ENCODE measurements at regions not wholly inside any gene's neighbourhood (a gene's known extent, or its start where the extent isn't known, plus 50 kb on each side); places are given as distances from the start of the nearest gene placed in this dataset.
A peak's percentile ranks its signal among the peaks of the same experiment; 100 is the strongest.

DNA sequence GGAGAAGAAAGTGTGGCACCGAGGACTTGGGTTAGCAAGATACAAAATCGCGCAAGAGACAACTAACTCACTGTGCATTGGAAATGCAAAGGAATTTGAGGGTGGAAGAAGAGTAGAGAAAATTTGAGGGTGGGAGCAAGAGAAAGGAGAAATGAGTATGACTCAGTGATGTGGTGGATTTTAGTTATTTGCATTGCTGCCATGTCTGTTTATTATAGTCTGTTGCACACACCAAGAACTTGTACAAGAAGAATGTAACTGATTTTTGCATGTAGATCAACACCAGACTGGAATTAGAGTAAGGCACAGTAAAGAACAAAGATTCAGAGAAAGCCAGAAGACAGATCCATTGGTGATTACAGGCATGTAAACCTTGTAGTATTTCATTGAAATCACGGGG, 71.6 kb upstream of the SMIM36 start:
- no peak for DNase-seq (ENCODE audit: low spot score)

DNA sequence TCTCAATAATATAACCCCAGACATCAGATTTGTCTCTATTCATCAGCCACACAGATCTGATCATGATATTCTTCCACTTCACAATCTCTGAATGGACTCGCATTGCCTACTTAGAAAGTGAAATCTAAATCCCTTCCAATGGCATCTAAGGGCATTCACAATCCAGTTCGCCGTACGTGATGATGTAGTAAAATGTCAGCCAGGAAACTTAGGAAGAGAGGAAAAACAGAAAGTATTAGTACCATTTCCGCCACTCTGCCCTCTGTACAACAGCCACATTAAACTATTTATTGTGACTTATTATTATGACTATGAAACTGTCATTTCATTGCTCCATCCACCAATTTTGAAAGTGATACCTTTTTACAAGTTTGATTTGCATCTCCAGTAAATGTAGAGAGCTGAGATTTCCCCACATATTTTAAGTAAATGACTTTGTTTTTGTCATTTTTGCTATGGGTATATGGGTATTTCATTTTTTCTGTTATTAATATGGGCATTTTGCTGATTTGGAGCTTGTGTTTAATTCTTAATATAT, 69.4 kb upstream of the SMIM36 start:
- no peak for DNase-seq (ENCODE audit: low spot score)

DNA sequence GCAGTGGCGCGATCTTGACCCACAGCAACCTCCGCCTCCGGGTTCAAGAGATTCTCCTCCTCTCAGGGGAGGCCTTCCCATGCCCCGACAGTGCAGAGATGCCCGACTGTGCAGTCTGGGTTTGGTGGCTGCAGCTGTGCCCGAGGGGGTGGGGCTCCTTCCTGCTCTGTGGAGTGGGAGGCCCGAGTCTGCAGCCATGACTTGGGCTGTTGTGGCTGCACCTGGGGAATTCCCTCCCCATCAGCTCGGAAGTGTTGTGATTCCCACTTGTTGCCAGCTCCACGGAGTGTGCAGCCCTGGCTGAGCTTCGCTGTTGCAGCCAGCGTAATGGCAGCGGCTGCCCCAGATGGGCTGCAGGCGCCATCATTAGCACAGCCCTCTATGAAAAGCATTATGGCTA, 66.4 kb upstream of the SMIM36 start:
- no peak for DNase-seq (ENCODE audit: low spot score)

DNA sequence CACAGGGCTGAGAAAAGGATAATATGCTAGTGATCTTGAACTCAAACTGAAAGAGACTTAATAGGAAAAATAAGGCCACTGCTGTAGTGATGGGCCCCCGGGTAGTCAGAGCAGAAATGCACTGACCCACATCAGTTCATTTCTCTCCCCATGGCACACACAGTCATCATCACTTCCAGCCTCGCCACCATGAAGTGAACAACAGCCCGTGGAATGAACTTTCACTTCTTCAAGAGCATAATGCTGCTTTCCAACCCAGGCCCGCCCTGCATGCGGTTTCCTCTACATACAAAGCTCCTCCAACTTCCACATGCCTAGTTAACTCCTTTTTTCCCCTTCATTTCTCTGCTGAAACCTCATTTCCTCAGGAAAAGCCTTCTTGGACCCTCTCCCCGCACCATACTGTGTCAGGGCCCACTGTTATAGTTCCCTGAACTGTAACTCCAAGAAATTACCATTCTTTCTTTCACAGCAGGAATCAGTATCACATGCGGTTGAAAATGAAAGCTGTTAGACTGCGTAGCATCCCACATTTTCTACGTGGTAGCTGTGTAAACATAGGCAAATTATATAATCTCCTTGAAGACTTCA, 65.8 kb upstream of the SMIM36 start:
- DNase-seq (ENCODE audit: low spot score): peak; percentile 19

DNA sequence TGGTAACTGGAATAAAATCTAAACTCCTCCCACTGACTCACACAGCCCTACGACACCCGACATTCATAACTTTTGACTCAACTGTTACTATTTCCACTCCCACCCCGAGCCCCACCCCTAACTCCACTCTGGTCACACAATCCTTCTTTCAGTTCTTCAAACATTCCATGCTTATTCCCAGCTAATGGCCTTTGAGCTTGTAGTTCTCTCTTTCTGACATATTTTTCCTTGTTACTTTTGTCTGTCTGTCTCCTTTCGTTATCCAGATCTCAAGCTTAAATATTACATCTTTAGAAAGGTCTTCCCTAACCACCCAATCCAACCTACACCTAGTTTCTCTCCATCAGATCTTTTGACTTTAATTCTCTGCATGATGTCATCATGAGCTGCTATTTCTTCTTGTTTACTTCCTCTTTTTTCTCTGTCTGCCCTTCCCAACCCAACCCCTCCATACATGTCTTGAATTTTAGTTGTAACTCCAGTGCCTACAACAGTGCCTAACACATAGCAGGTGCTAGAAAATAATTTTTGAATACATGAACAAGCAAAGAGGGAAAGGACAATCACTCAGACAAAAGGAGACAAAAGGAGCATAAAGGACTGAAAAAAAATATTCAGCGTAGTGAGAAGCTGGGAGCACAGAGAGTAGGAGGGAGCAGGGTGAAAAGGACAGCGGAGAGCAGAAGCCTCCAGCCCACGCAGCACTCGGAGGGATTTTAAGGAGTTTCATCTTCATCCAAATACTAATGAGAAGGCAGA, 65.2 kb upstream of the SMIM36 start:
- DNase-seq (ENCODE audit: low spot score): peak; percentile 14

DNA sequence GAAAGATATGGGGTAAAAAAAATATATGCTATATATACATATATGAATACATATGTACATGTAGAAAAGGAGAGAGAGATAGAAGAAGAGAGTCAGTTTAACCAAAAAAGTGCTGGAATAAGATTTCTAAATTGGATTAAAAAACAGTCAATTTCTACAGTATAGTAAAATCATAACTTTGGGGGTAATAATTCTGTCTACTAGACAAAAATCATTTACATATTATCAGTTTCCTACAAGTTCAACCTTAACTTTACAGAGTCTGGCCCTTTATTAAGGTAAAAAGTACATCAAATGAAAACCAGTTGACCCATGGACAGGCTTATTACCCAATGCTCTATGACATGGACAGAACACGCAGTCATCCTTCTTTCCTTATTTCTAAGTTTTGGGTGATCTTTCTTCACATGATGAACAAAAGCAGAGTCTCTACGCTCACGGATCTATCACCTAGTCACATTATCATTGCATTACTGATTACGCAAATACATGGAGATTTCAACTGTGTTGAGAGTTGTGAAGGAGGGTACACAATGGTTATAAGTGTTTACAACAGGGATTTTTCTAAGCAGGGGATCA, 63.9 kb upstream of the SMIM36 start:
- no peak for DNase-seq (ENCODE audit: low spot score)

DNA sequence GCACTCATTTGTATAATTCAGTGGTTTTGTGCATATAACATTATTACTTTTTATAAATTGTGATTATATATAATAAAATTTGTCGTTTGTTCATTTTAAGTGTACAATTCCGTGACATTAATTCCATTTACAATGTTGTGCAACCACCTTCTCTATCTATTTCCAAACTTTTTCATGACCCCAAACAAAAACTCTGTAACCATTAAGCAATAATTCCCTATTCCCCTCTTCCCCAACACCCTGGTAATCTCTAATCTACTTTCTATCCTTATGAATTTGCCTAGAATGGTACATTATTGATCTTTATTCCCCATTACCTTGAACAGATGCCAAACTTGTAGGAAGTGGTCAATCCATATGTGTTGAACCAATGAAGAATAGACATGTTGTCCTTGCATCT, 61.3 kb upstream of the SMIM36 start:
- DNase-seq (ENCODE audit: low spot score): no peak

DNA sequence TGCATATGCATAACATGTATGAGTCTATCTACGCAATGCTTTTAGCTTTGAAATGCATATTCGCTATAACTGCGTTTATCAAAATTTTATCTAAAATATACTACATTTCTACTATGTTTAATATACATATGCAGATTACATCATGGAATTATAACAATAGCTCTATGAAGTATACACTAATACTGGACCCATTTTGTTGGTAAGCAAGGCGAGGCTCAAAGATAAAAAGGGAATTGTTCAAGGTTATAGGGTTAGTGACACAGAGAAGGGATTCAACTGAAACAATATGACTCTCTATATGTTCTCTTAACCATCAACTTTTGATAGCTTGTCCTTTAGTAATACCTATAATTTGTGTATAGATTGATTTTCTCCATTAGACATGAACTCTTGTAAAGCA, 60.9 kb upstream of the SMIM36 start:
- DNase-seq (ENCODE audit: low spot score): no peak

DNA sequence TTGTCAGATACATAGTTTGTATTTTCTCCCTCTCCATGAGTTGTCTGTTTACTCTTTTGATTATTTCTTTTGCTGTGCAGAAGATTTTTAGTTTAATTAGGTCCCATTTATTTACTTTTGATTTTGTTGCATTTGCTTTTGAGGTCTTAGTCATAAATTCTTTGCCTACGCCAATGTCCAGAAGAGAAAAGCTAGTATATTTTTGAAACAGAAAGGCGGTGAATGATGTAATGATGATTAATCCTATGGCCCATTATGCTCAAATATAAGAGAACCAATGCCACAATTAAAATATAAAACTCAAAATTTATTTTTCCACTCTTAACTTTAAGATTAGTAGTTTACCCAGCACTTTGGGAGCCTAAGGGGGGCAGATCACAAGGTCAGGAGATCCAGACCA, 59.8 kb upstream of the SMIM36 start:
- DNase-seq (ENCODE audit: low spot score): no peak

DNA sequence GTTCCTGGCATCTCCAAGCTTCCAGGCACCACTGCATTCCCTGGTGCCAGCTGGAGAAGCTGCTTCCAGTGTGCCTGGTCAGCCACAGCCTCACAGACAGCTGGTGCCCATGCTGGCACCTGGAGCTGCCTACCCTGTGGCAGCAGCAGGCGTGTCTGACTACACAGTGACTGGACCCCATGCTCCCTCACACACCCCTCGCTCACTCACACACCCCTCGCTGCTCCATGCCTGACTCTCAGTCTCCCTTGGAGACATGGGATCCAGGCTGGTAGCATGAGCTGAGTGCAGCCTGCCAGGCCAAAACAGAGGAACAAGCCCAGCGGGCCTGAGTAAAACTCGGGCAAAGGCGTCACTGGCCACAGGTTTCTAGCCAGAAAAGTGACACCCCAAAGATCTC, 59.1 kb upstream of the SMIM36 start:
- DNase-seq (ENCODE audit: low spot score): no peak

DNA sequence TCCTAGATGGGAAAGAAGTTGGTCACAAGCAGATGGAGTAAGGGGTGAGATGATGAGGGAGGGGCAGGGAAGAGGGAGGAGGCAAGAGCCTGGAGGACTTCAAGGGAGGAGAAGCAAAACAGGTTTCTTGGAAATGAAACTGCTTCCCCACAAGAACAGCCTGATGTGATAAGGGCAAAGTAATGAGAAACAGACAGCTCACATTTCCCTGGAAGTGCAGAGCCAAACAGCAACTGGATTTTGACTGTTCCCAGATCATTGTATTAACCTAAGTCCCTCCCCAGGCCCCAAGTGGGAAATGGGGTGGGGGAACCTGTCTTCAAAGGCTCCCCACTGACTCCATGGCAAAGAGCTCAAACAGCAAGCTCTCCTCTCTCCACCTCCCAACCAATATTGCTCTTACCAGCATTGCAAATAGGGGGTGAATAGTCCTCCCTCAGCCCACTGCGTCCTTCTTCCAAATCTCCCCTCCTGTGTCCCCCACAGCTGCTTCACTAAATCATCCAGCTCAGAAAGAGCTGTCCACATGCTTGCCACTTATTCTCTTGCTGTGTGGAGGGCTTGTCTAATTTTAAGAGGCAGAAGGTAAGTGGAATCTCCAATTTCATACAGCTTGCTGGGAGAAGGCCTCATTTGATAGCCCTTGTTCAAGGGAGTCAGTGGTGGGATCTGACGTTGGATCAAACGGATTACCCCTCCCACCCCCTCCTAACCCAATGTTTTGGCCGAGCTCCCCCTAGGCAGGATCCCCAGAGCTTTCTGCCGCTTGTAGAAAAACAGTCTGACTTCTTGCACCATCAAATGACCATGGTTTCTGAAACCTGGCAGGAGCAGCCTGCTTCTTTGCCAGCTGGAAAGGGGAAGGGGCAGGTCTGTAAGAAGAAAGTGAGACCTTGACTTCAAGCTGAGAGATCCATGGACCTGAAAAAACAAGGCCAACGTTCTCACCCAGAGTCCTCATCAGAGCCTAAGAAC, 56.3 kb upstream of the SMIM36 start:
- no peak for DNase-seq (ENCODE audit: low spot score)

DNA sequence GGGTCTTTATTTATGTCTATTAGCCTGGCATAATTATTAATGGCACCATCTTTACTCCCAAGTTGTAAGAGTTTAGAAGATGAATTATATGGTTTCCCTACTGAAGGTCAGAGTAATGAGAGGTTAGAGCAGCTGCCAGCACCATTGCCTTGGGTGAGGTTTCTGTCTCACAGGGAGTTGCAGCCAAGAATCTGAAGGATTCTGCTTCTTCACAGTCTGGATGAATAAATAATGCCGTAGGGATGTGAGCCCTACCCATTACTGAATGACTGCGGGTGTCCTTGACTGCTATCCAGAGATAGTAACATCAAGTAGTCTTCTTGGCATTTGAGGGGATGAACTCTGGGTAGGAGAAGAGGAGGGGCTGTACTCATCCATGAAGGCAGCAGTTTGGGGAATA, 52.8 kb upstream of the SMIM36 start:
- no peak for DNase-seq (ENCODE audit: low spot score)

DNA sequence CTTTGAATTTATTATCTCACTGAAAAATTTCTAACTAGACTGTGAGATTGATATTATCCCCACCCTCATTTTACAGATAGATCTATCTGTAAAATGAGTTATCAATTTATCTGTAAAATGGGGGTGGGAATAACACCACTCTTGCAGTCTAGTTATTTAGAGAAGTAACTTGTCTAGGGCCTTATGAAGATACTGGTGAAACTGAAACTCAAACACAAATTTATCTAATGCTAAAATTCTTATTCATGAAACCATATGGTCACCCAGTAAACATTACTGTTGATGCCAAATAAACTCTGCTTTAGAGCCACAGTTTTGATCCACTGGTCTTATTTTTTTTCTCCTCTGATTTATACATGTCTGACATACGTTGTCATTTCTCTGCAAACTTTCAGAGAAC, 52.1 kb upstream of the SMIM36 start:
- DNase-seq (ENCODE audit: low spot score): no peak

DNA sequence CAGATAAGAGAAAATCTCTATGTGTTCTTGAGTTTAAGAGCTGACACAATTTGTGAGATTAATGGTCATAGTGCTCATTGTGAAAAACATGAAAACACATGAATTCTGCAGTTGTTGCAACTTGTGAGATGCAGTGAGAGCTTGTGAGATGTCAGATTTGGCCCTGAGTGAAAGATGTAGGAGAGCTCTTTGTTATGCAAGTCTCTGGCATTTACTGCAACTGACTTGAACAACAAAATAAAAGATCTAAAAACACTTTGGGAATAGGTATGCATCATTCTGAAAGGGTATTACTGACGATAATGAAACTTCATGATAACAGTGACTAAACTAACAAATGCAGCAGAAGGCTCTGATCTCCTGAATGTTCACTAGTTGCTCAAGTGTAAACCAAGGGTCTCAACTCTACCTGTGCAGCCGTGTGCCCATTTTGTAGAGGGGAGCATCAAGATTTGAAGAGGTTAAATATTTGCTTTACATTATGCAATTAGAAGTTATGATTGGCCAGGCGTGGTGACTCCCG, 50.8 kb upstream of the SMIM36 start:
- DNase-seq (ENCODE audit: low spot score): no peak

DNA sequence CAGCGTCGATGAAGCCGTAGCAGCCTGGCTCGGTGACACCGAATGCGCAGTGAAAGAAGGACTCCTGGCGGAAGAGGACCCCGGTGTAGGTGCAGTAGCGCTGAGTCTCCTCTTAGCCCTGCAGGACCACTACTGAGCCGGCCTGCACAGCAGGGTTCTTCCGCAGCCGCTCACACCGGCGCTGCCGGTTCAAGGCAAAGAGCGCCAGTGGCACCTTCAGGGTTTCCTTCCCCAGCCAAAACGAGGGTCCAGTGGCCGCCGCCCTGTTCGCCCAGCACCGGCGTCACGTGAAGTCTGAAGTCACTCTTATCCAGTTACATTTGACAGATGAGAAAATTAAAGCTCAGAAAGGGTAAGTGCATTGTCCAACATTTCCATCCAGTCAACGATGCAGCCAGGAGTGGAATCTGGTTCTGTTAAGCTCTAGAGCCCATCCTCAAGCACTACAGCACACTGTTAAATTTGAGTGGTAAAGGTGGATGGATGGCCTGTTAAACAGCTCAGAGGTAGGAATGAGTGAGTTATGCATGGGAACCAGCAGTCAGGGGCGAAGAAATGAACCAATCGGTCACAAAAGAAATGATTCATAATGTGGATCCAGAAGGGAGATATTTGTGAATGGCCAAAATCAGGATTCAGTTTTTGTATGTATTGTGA, 50.2 kb upstream of the SMIM36 start:
- DNase-seq (ENCODE audit: low spot score): no peak
